Hepatocyte (in vitro differentiated cells): ENCODE measurements at regions not wholly inside any gene's neighbourhood (a gene's known extent, or its start where the extent isn't known, plus 50 kb on each side); places are given as distances from the start of the nearest gene placed in this dataset.

ENCODE experiments used
- CTCF ChIP-seq: fragments of 200-600 bp; sonication (generic); IDR thresholded peaks from 2 replicates; pipeline ENCODE4 v1.5.1; 2016; ENCODE audit warnings: antibody characterized with exemption, mild to moderate bottlenecking; ENCODE audit not compliant: poor library complexity
- EZH2 ChIP-seq: fragments of 200-600 bp; sonication (generic); IDR thresholded peaks from 2 replicates; pipeline ENCODE4 v1.6.1; 2016; ENCODE audit warnings: antibody characterized with exemption, mild to moderate bottlenecking, borderline replicate concordance

- TF ChIP-seq CTCF (no peak), EZH2 (no peak)
Measured at GRCh38 chr4:67158666-67159065, 386.6 kb downstream of the CENPC start.
